ENCODE measurements at regions not wholly inside any gene's neighbourhood (a gene's known extent, or its start where the extent isn't known, plus 50 kb on each side); places are given as distances from the start of the nearest gene placed in this dataset.
A peak's percentile ranks its signal among the peaks of the same experiment; 100 is the strongest.

GRCh38 chr9:88251903-88252302 lies 113.6 kb upstream of the SPATA31C2 start:
- no peak for DNase-seq
- TF ChIP-seq EP300 (IDR thresholded peaks at IDR 0.05) (no peak), CTCF (IDR thresholded peaks at IDR 0.05) (no peak), POLR2AphosphoS5 (IDR thresholded peaks at IDR 0.05) (no peak), POLR2A (IDR thresholded peaks at IDR 0.05) (no peak)
- H3K27ac ChIP-seq, result no peak overlapping the region
- H3K27me3 ChIP-seq, result no peaks in the 10 kb centered on the region
- no peak overlapping the region for H3K4me3 ChIP-seq
- peaks cover 5 to 16% (median 12%) of the 10 kb centered on the region in 4 donors for H3K9me3 ChIP-seq
- ATAC-seq (ENCODE audit: low FRiP score in 2 of 2), result no peak
- WGBS, 2 donors, result 90 to 100% methylated on average over 1 of the region's 1 CpG
- no peaks in the 10 kb centered on the region for H3K36me3 ChIP-seq
- no peaks in the 10 kb centered on the region for H3K4me1 ChIP-seq

DNA sequence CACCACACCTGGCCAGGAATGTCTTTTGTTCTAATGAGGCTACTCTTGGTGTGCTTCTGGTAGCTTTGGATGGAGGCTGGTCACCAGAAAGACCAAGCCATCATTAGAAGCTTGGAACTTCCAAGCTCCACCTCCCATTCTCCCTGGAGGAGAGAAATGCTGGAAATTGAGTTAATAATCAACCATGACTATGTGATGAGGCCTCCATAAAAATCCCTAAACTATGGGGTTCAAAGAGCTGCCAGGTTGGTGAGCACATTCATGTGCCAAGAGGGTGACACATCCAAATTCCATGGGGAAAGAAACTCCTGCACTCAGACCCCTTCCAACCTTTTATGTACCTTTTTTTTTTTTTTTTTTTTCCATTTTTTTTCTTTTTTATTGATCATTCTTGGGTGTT lies 105.5 kb upstream of the SPATA31C2 start:
- no peaks in the 10 kb centered on the region for H3K9me3 ChIP-seq
- ATAC-seq (ENCODE audit: low FRiP score in 2 of 2) (no peak), DNase-seq (no peak)
- no peak overlapping the region for H3K27ac ChIP-seq
- no peaks in the 10 kb centered on the region for H3K36me3 ChIP-seq
- no peaks in the 10 kb centered on the region for H3K27me3 ChIP-seq
- H3K4me1 ChIP-seq, result no peaks in the 10 kb centered on the region
- TF ChIP-seq POLR2A (IDR thresholded peaks at IDR 0.05), result no peak
- TF ChIP-seq POLR2AphosphoS5 (IDR thresholded peaks at IDR 0.05), result no peak
- no peak for TF ChIP-seq EP300 (IDR thresholded peaks at IDR 0.05)
- no peak for TF ChIP-seq CTCF (IDR thresholded peaks at IDR 0.05)
- H3K4me3 ChIP-seq, result no peak overlapping the region

DNA sequence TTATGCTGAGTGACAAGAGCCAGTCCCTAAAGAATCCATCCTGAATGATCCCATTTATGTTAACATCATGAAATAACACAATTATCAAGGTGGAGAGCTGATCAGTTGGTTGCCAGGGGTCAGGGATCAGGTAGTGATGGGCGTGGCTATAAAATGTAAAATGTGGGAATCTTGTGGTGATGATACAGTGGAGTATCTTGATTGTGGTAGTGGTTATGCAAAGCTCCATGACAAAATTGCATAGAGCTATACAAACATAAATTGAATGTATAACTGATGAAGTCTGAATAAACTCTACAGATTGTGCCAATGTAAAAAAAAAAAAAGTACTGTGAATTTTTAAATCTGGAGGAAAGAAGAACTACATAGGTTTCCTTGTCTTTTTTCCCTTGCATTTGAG lies 104.6 kb upstream of the SPATA31C2 start:
- Histone ChIP-seq H3K4me1 (no peaks in the 10 kb centered on the region), H3K4me3 (no peak overlapping the region), H3K9me3 (no peaks in the 10 kb centered on the region), H3K36me3 (no peaks in the 10 kb centered on the region), H3K27ac (no peak overlapping the region), H3K27me3 (no peaks in the 10 kb centered on the region)
- DNase-seq (no peak), ATAC-seq (ENCODE audit: low FRiP score in 2 of 2) (no peak)
- TF ChIP-seq CTCF (IDR thresholded peaks at IDR 0.05) (no peak), POLR2AphosphoS5 (IDR thresholded peaks at IDR 0.05) (no peak), POLR2A (IDR thresholded peaks at IDR 0.05) (no peak), EP300 (IDR thresholded peaks at IDR 0.05) (no peak)
- WGBS, 2 donors, result 87 to 100% methylated on average over 1 of the region's 1 CpG

DNA sequence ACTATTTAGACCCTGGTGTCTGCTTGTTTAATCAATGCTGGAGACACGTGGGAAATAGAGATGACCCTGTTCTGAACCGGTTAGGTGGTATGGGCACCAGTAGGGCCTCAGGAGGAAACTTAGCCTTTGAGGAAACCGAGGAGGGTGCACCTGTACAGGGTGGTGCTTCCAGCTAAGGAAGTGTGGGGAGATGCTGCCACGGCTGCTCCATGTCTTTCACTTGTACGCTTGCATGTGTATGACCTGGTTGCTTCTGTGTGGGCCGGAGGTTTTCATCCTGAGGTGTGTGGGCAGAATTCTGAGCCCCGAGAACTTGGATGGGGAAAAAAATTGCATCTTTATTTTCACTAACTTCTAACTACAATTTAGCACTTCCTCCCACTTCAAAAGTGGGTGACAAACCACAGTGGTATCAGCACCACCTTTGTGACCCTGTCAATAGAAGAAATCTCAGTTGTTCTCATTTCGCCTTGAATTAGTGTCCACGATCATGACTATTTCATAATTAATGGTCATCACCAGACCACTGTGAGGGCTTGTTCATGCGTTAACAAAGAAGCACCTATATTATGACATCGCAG lies 99.8 kb upstream of the SPATA31C2 start:
- Histone ChIP-seq H3K9me3 (no peaks in the 10 kb centered on the region), H3K4me3 (no peak overlapping the region), H3K4me1 (peaks cover 0 to 4% (median 0%) of the 10 kb centered on the region in 4 donors), H3K27ac (no peak overlapping the region), H3K36me3 (no peaks in the 10 kb centered on the region), H3K27me3 (no peaks in the 10 kb centered on the region)
- no peak for DNase-seq
- ATAC-seq (ENCODE audit: low FRiP score in 2 of 2), result peak in 1 of 2 donors; percentile 25
- WGBS, 2 donors, result 80 to 82% methylated on average over 11 of the region's 11 CpGs
- TF ChIP-seq EP300 (IDR thresholded peaks at IDR 0.05), result no peak
- TF ChIP-seq POLR2AphosphoS5 (IDR thresholded peaks at IDR 0.05), result no peak
- TF ChIP-seq CTCF (IDR thresholded peaks at IDR 0.05), result no peak
- TF ChIP-seq POLR2A (IDR thresholded peaks at IDR 0.05), result no peak

- no peak overlapping the region for H3K4me3 ChIP-seq
- H3K27ac ChIP-seq, result no peak overlapping the region
- no peaks in the 10 kb centered on the region for H3K27me3 ChIP-seq
- H3K36me3 ChIP-seq, result no peaks in the 10 kb centered on the region
- DNase-seq (no peak), ATAC-seq (ENCODE audit: low FRiP score in 2 of 2) (no peak)
- TF ChIP-seq POLR2AphosphoS5 (IDR thresholded peaks at IDR 0.05), result no peak
- TF ChIP-seq CTCF (IDR thresholded peaks at IDR 0.05), result no peak
- no peak for TF ChIP-seq POLR2A (IDR thresholded peaks at IDR 0.05)
- TF ChIP-seq EP300 (IDR thresholded peaks at IDR 0.05), result no peak
- no peaks in the 10 kb centered on the region for H3K9me3 ChIP-seq
- H3K4me1 ChIP-seq, result peaks cover 0 to 4% (median 0%) of the 10 kb centered on the region in 4 donors
- WGBS, 2 donors, result 55 to 68% methylated on average over 7 of the region's 7 CpGs
These were observed 99.2 kb upstream of the SPATA31C2 start for GRCh38 chr9:88237479-88237961.
